Fibroblast of lung (primary cell): ENCODE measurements at regions not wholly inside any gene's neighbourhood (a gene's known extent, or its start where the extent isn't known, plus 50 kb on each side); places are given as distances from the start of the nearest gene placed in this dataset.

ENCODE experiments used
- EZH2 ChIP-seq: IDR thresholded peaks from 2 replicates; pipeline ENCODE4 v1.5.1; 2012; ENCODE audit warnings: low read length, control low read depth, mild to moderate bottlenecking; ENCODE audit errors: missing control alignments
- TF ChIP-seq, protein P1 (sequence below), 2 donors: IDR thresholded peaks in 1 of 2; conservative IDR thresholded peaks in 1 of 2; 1 replicate in 1 of 2; 2 replicates in 1 of 2; pipeline ENCODE4 v1.5.1; 2011 to 2012; ENCODE audit warnings: low read length in 2 of 2, control low read depth in 1 of 2, inconsistent platforms in 1 of 2, low read depth in 1 of 2, mild to moderate bottlenecking in 1 of 2

- TF ChIP-seq, protein P1, sequence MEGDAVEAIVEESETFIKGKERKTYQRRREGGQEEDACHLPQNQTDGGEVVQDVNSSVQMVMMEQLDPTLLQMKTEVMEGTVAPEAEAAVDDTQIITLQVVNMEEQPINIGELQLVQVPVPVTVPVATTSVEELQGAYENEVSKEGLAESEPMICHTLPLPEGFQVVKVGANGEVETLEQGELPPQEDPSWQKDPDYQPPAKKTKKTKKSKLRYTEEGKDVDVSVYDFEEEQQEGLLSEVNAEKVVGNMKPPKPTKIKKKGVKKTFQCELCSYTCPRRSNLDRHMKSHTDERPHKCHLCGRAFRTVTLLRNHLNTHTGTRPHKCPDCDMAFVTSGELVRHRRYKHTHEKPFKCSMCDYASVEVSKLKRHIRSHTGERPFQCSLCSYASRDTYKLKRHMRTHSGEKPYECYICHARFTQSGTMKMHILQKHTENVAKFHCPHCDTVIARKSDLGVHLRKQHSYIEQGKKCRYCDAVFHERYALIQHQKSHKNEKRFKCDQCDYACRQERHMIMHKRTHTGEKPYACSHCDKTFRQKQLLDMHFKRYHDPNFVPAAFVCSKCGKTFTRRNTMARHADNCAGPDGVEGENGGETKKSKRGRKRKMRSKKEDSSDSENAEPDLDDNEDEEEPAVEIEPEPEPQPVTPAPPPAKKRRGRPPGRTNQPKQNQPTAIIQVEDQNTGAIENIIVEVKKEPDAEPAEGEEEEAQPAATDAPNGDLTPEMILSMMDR (conservative IDR thresholded peaks at IDR 0.05 in 1 of 2, IDR thresholded peaks at IDR 0.05 in 1 of 2; ENCODE audit: low read depth in 1 of 2, low read length in 2 of 2) = no peak
- no peak for TF ChIP-seq EZH2
Observed at GRCh38 chr14:49366416-49366815, 219.8 kb downstream of the RPS29 start.
